ENCODE measurements at regions not wholly inside any gene's neighbourhood (a gene's known extent, or its start where the extent isn't known, plus 50 kb on each side); places are given as distances from the start of the nearest gene placed in this dataset.
"Not testable (repeated sequence)": the region's sequence is repeated elsewhere in the genome, so short reads cannot be mapped to it uniquely, and the experiment has no call there.

DNA sequence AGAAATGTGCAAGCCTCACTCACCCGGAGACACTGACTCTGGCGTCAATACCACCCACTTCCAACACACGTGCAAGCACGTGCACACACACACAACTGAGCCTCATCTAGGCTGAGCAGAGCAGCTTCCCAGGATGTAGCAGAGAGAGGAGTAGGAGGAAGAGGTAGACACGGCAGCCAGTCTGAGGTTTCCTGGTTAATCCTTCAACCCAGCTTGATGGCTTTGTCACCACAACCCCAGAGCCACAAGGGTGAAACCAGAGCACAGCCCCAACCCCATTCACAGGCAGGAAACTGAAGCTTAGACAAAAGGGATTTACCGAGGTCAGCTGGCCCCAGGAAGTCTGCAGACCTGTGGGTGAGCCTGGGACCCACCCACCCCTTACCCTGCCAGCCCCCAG, 905.3 kb downstream of the TUBA3C start:
- H3K4me3 Mint-ChIP-seq; H3K4me1 Mint-ChIP-seq; H3K27me3 Mint-ChIP-seq (ENCODE audit: low read depth, poor library complexity); DNase-seq; H3K27ac Mint-ChIP-seq; H3K36me3 Mint-ChIP-seq (ENCODE audit: low read depth): not testable (repeated sequence)
- peaks cover 60% of the 10 kb centered on the region for H3K9me3 Mint-ChIP-seq

DNA sequence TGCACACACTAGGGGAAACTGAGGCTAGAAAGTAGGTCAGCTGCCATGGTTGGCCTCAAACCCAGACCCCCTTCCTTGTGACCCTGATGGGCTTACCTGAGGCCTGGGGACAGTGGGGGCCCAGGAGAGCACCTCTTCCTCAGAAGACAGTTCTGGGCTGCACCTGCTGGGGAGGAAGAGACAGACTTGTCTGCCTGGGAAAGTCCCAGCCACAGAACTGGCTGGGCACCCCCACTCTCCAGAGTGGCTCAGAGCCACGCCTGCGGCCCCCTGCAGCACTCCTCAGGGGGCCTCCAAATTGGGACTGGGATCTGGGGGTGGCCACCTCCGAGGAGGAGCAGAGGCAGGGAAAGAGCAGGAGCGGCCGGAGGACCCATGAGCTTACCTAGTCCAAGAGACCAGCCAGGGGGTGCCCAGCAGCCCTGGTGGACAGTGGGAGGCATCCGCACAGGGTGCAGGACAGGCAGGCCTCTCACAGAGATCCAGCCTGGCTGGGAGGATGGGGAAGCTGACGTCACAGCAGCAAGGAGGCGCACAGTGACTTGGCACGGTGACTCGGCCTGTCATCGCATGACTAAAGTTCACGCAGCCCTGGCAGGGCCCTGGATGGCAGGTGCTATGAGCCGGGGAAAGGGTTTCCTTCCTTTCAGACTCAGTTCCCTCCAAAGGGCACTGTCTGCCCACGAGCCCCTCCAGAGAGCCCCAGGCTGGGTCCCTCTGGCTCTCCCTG, 907.7 kb downstream of the TUBA3C start:
- not testable (repeated sequence) for H3K4me3 Mint-ChIP-seq; H3K27ac Mint-ChIP-seq; H3K36me3 Mint-ChIP-seq (ENCODE audit: low read depth); DNase-seq; H3K4me1 Mint-ChIP-seq; H3K27me3 Mint-ChIP-seq (ENCODE audit: low read depth, poor library complexity)
- H3K9me3 Mint-ChIP-seq = peaks cover 52% of the 10 kb centered on the region

DNA sequence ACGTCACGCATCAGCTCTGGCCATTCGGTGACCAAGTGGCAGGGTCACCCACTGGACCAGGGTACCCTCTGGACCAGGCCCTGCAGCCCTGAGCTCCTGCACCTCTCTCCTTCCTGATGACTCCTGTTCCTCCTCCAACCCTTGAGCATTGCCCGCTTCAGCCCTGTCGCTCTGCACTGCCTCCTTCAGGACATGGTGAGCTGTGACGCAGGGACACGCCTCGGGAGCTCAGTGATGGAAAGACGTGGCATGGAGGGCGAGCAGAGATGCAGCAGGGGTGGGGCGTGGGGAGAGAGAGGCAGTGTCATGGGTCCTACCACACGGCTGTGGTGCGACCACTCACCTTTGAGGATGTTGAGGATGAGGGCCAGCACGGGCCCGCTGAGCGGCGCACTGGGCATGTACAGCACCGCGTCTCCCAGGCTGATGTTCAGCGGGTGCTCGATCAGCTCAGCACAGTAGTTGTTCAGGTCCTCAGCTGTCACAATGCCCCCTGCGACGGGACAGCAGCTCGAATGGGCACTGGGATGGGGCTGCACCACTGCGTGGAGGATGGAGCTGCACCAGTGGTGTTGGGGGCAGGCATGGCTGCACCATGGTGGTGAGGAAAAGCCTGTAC, 922.7 kb downstream of the TUBA3C start:
- not testable (repeated sequence) for H3K27me3 Mint-ChIP-seq (ENCODE audit: low read depth, poor library complexity); H3K27ac Mint-ChIP-seq; H3K4me3 Mint-ChIP-seq; H3K4me1 Mint-ChIP-seq; H3K36me3 Mint-ChIP-seq (ENCODE audit: low read depth); DNase-seq
- H3K9me3 Mint-ChIP-seq = peaks cover 75% of the 10 kb centered on the region

DNA sequence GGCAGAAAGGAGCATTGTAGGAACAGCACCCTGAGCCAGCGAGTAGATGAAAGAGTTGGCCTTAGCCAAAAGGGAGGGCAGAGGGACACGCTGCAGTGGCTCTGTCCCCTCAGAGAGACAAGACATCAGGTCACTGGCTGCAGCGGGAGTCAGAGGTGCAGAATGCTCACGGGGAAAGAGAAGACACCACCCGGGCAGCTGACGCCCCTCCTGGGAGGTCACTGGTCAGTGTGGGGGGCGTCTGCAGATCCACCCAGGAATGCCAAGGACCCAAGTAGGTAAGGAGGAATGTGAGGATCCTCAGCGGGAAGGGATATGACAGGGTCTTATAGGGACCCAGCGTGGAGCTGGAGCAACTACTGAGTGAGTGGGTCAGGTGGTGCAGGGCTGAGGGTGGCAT, 923.9 kb downstream of the TUBA3C start:
- H3K9me3 Mint-ChIP-seq = peaks cover 75% of the 10 kb centered on the region
- H3K27me3 Mint-ChIP-seq (ENCODE audit: low read depth, poor library complexity); H3K4me3 Mint-ChIP-seq; DNase-seq; H3K36me3 Mint-ChIP-seq (ENCODE audit: low read depth); H3K4me1 Mint-ChIP-seq; H3K27ac Mint-ChIP-seq: not testable (repeated sequence)

DNA sequence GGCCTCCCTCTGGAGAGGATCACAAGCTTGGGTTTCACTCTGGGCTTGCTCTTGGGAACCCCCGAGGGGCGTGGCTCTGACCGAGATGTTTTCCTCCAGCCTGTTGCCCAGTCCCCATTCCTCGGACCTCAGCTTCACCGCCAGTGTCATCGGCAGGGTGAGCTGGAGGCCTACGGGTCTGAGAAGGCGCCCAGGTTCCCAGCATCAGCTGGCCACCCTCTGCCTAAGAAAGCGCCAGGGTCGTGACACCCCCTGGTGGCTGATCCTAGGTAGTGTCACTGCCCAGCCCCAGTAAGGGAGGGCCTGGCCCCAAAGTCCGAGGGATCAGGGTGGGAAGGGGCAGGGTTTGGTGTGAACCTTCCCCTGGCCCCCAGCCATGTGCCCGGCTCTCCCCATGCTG, 928.8 kb downstream of the TUBA3C start:
- peaks cover 20% of the 10 kb centered on the region for H3K36me3 Mint-ChIP-seq (ENCODE audit: low read depth)
- not testable (repeated sequence) for DNase-seq; H3K27ac Mint-ChIP-seq; H3K4me1 Mint-ChIP-seq; H3K4me3 Mint-ChIP-seq; H3K27me3 Mint-ChIP-seq (ENCODE audit: low read depth, poor library complexity)
- peaks cover 64% of the 10 kb centered on the region for H3K9me3 Mint-ChIP-seq

DNA sequence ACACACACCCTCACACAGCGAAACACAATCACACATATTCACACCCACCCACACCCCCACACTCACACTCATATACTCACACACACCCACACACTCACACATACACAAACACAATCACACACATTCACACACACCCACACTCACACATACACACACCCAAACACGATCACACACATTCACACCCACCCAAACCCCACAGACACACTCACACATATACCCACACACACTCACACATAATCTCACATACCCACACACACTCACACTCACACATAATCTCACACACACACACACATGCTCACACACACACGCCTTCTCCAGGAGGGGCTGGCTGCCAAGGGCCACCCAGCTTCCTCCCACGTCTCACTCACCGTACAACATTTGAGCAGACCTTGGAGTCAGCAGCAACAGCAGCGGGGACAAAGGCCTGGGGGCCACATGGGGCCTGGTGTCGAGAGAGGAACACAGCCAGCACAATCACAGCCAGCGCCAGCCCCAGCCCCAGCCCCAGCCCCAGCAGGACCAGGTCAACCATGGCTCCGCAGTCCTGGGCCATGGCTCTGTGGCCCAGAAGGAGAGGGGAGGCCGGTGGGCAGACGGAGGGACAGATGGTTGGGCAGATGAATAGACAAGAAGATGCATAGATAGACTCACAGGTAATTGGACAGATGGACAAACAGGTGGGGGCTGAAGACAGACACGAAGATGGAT, 932.9 kb downstream of the TUBA3C start:
- not testable (repeated sequence) for H3K27me3 Mint-ChIP-seq (ENCODE audit: low read depth, poor library complexity); DNase-seq; H3K4me1 Mint-ChIP-seq; H3K4me3 Mint-ChIP-seq; H3K27ac Mint-ChIP-seq
- peaks cover 61% of the 10 kb centered on the region for H3K9me3 Mint-ChIP-seq
- peaks cover 12% of the 10 kb centered on the region for H3K36me3 Mint-ChIP-seq (ENCODE audit: low read depth)

DNA sequence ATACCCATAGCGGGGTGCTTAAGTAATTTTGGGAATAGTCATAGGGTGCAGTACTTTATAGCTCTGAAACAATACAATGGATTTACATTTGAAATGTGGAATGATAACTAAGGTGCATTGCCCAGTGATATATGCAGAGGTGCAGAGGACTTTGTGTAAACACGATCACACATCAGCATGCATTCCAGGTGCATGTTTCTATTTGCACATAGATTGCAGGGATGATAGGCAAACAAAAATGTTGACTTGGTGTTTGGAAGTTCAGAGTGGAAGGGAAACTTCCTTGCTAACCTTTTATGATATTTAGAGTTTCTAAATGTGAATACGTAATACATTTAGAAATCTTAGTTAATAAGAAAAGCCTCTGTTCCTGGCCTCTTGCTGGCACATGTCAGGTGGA, 941.5 kb downstream of the TUBA3C start:
- not testable (repeated sequence) for H3K4me1 Mint-ChIP-seq; DNase-seq; H3K4me3 Mint-ChIP-seq; H3K27ac Mint-ChIP-seq; H3K27me3 Mint-ChIP-seq (ENCODE audit: low read depth, poor library complexity); H3K36me3 Mint-ChIP-seq (ENCODE audit: low read depth)
- H3K9me3 Mint-ChIP-seq = peaks cover 76% of the 10 kb centered on the region

DNA sequence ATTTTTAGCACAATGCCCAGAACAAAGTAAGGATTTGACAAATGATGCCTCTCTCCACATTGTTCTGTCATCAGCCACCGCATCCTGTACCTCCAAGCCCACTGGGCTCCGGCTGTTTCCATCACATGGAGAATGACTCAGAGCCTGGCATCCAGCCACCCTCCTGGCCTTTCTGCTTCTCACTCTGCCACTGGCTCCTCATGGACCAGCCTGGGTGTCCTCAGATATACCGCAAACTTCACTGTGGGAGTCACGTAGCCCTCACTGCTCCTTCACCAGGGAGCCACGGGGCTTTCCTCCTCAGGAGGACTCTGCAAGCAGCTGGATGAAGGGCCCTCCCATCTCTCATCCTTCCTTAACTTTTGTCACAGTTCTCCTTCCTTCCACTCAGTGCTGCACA, 943.0 kb downstream of the TUBA3C start:
- H3K27me3 Mint-ChIP-seq (ENCODE audit: low read depth, poor library complexity); H3K4me3 Mint-ChIP-seq; H3K27ac Mint-ChIP-seq; H3K4me1 Mint-ChIP-seq; H3K36me3 Mint-ChIP-seq (ENCODE audit: low read depth); DNase-seq: not testable (repeated sequence)
- peaks cover 68% of the 10 kb centered on the region for H3K9me3 Mint-ChIP-seq

DNA sequence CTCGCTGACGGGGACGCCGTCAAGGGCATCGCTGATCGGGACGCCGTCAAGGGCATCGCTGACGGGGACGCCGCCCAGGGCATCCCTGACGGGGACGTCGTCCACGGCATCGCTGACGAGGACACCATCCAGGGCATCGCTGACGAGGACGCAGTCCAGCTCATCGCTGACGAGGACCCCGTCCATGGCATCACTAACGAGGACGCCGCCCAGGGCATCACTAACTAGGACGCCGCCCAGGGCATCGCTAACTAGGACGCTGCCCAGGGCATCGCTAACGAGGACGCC, 945.2 kb downstream of the TUBA3C start:
- no peak overlapping the region for H3K4me3 Mint-ChIP-seq
- H3K9me3 Mint-ChIP-seq = peaks cover 61% of the 10 kb centered on the region
- H3K27me3 Mint-ChIP-seq (ENCODE audit: low read depth, poor library complexity) = no peaks in the 10 kb centered on the region
- H3K4me1 Mint-ChIP-seq = no peaks in the 10 kb centered on the region
- H3K27ac Mint-ChIP-seq = no peak overlapping the region
- DNase-seq = no peak
- H3K36me3 Mint-ChIP-seq (ENCODE audit: low read depth) = peaks cover 4% of the 10 kb centered on the region
- TF ChIP-seq, protein P1, sequence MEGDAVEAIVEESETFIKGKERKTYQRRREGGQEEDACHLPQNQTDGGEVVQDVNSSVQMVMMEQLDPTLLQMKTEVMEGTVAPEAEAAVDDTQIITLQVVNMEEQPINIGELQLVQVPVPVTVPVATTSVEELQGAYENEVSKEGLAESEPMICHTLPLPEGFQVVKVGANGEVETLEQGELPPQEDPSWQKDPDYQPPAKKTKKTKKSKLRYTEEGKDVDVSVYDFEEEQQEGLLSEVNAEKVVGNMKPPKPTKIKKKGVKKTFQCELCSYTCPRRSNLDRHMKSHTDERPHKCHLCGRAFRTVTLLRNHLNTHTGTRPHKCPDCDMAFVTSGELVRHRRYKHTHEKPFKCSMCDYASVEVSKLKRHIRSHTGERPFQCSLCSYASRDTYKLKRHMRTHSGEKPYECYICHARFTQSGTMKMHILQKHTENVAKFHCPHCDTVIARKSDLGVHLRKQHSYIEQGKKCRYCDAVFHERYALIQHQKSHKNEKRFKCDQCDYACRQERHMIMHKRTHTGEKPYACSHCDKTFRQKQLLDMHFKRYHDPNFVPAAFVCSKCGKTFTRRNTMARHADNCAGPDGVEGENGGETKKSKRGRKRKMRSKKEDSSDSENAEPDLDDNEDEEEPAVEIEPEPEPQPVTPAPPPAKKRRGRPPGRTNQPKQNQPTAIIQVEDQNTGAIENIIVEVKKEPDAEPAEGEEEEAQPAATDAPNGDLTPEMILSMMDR (IDR thresholded peaks at IDR 0.05) = no peak
